ENCODE measurements at regions not wholly inside any gene's neighbourhood (a gene's known extent, or its start where the extent isn't known, plus 50 kb on each side); places are given as distances from the start of the nearest gene placed in this dataset.
"Not testable (repeated sequence)": the region's sequence is repeated elsewhere in the genome, so short reads cannot be mapped to it uniquely, and the experiment has no call there.

GRCh38 chr12:131366261-131366871, 344.5 kb upstream of the SFSWAP start:
- H3K36me3 ChIP-seq = no peaks in the 10 kb centered on the region
- intact Hi-C loops (cut with DNase I) = no loop called here
- H3K27me3 ChIP-seq = no peaks in the 10 kb centered on the region
- TF ChIP-seq CTCF (IDR thresholded peaks at IDR 0.05) (no peak), POLR2A (IDR thresholded peaks at IDR 0.05) (no peak)
- H3K9me3 ChIP-seq = no peaks in the 10 kb centered on the region
- peak in 1 of 2 donors; percentile 21 for DNase-seq
- peaks cover 0 to 13% of the 10 kb centered on the region in 2 donors for H3K4me1 ChIP-seq
- WGBS, 2 donors = 38 to 59% methylated on average over 6 to 10 of the region's 11 CpGs
- H3K4me3 ChIP-seq (replicated peaks in 1 of 3) = no peak overlapping the region
- no peak overlapping the region for H3K27ac ChIP-seq

GRCh38 chr12:131367067-131367982, 343.6 kb upstream of the SFSWAP start:
- H3K27ac ChIP-seq; H3K9me3 ChIP-seq; DNase-seq; intact Hi-C loops (cut with DNase I); H3K4me3 ChIP-seq (replicated peaks in 1 of 3); H3K36me3 ChIP-seq; H3K27me3 ChIP-seq: not testable (repeated sequence)
- WGBS, 2 donors = 86 to 88% methylated on average over 11 to 12 of the region's 27 CpGs
- H3K4me1 ChIP-seq = peaks cover 0 to 13% of the 10 kb centered on the region in 2 donors

- WGBS, 2 donors = 78 to 86% methylated on average over 11 to 12 of the region's 12 CpGs
- no peak overlapping the region for H3K27ac ChIP-seq
- H3K4me1 ChIP-seq = peaks cover 0 to 13% of the 10 kb centered on the region in 2 donors
- intact Hi-C loops (cut with DNase I) = no loop called here
- no peak overlapping the region for H3K4me3 ChIP-seq (replicated peaks in 1 of 3)
- DNase-seq = no peak
- H3K36me3 ChIP-seq = no peaks in the 10 kb centered on the region
- TF ChIP-seq POLR2A (IDR thresholded peaks at IDR 0.05) (no peak), CTCF (IDR thresholded peaks at IDR 0.05) (no peak)
- no peaks in the 10 kb centered on the region for H3K27me3 ChIP-seq
- no peaks in the 10 kb centered on the region for H3K9me3 ChIP-seq
Measured at GRCh38 chr12:131367983-131368667, 342.8 kb upstream of the SFSWAP start.

- no peak for DNase-seq
- intact Hi-C loops (cut with DNase I) = no loop called here
- H3K36me3 ChIP-seq = no peaks in the 10 kb centered on the region
- 97 to 100% methylated on average over 1 to 5 of the region's 5 CpGs for WGBS, 2 donors
- TF ChIP-seq POLR2A (IDR thresholded peaks at IDR 0.05) (no peak), CTCF (IDR thresholded peaks at IDR 0.05) (no peak)
- H3K9me3 ChIP-seq = no peaks in the 10 kb centered on the region
- H3K4me1 ChIP-seq = peaks cover 0 to 13% of the 10 kb centered on the region in 2 donors
- H3K4me3 ChIP-seq (replicated peaks in 1 of 3) = no peak overlapping the region
- no peaks in the 10 kb centered on the region for H3K27me3 ChIP-seq
- no peak overlapping the region for H3K27ac ChIP-seq
Measured at GRCh38 chr12:131368668-131369071, 342.2 kb upstream of the SFSWAP start.

- no peak for DNase-seq
- 64 to 70% methylated on average over 16 to 17 of the region's 18 CpGs for WGBS, 2 donors
- Histone ChIP-seq H3K4me3 (replicated peaks in 1 of 3) (no peak overlapping the region), H3K36me3 (no peaks in the 10 kb centered on the region), H3K27ac (no peak overlapping the region), H3K9me3 (no peaks in the 10 kb centered on the region), H3K4me1 (peaks cover 0 to 13% of the 10 kb centered on the region in 2 donors), H3K27me3 (no peaks in the 10 kb centered on the region)
- intact Hi-C loops (cut with DNase I) = no loop called here
- TF ChIP-seq CTCF (IDR thresholded peaks at IDR 0.05) (no peak), POLR2A (IDR thresholded peaks at IDR 0.05) (no peak)
Measured at GRCh38 chr12:131369094-131369845, 341.6 kb upstream of the SFSWAP start.
